Vagina (tissue), 2 donors: ENCODE measurements at regions not wholly inside any gene's neighbourhood (a gene's known extent, or its start where the extent isn't known, plus 50 kb on each side); places are given as distances from the start of the nearest gene placed in this dataset.

ENCODE experiments used
- DNase-seq, 2 donors: peaks; one replicate each; pipeline ENCODE4 v3.0.0-alpha.2; 2017; ENCODE audit errors: extremely low spot score in 2 of 2
- H3K27ac ChIP-seq: fragments of 200-600 bp; sonication (generic); one replicate; pipeline ENCODE4 v1.5.1; 2019
- H3K27me3 ChIP-seq: fragments of 200-600 bp; sonication (generic); one replicate; pipeline ENCODE4 v1.5.1; 2019
- H3K36me3 ChIP-seq, 2 donors: fragments of 200-600 bp; sonication (generic); one replicate each; pipeline ENCODE4 v1.5.1; 2017 to 2019
- H3K4me1 ChIP-seq: fragments of 200-600 bp; sonication (generic); one replicate; pipeline ENCODE4 v1.5.1; 2019
- H3K4me3 ChIP-seq, 2 donors: fragments of 200-600 bp; sonication (generic); 1 replicate in 1 of 2; 2 replicates in 1 of 2; pipeline ENCODE4 v1.5.1; 2016 to 2019
- H3K9me3 ChIP-seq: fragments of 200-600 bp; sonication (generic); one replicate; pipeline ENCODE4 v1.5.1; 2019
- CTCF ChIP-seq, 3 experiments: fragments of 450-650 bp in 2 of 3; fragments of 200-600 bp in 1 of 3; sonication (generic) in 1 of 3; IDR thresholded peaks; one replicate each; pipeline ENCODE4 v1.5.1; 2017 to 2019; ENCODE audit warnings: antibody characterized with exemption in 3 of 3, mild to moderate bottlenecking in 2 of 3, moderate library complexity in 2 of 3
- POLR2A ChIP-seq, 2 donors: fragments of 450-650 bp; IDR thresholded peaks; one replicate each; pipeline ENCODE4 v1.6.1; 2017; ENCODE audit warnings: antibody characterized with exemption in 2 of 2, mild to moderate bottlenecking in 2 of 2, moderate library complexity in 2 of 2
- POLR2AphosphoS5 ChIP-seq, 2 donors: sonication (generic); formaldehyde crosslinking; IDR thresholded peaks; one replicate each; pipeline ENCODE4 v1.9.0; 2017; ENCODE audit warnings: antibody characterized with exemption in 2 of 2, mild to moderate bottlenecking in 2 of 2, low read depth in 1 of 2; ENCODE audit not compliant: insufficient read depth in 1 of 2
- intact Hi-C: fragments of 100-400 bp; cut with DNase I; formaldehyde crosslinking; loops from one replicate; pipeline ENCODE4 v1.15.1; 2023

- TF ChIP-seq POLR2AphosphoS5 (IDR thresholded peaks at IDR 0.05; ENCODE audit: insufficient read depth in 1 of 2, low read depth in 1 of 2) (no peak), POLR2A (IDR thresholded peaks at IDR 0.05) (no peak), CTCF (IDR thresholded peaks at IDR 0.05) (no peak)
- H3K27ac ChIP-seq, result no peak overlapping the region
- no peaks in the 10 kb centered on the region for H3K9me3 ChIP-seq
- H3K4me3 ChIP-seq, result no peak overlapping the region
- no peaks in the 10 kb centered on the region for H3K27me3 ChIP-seq
- no peaks in the 10 kb centered on the region for H3K36me3 ChIP-seq
- intact Hi-C loops, result no loop called here
- no peak for DNase-seq
- no peaks in the 10 kb centered on the region for H3K4me1 ChIP-seq
These were observed 226.2 kb downstream of the AJAP1 start for GRCh38 chr1:4880626-4881025.

DNA sequence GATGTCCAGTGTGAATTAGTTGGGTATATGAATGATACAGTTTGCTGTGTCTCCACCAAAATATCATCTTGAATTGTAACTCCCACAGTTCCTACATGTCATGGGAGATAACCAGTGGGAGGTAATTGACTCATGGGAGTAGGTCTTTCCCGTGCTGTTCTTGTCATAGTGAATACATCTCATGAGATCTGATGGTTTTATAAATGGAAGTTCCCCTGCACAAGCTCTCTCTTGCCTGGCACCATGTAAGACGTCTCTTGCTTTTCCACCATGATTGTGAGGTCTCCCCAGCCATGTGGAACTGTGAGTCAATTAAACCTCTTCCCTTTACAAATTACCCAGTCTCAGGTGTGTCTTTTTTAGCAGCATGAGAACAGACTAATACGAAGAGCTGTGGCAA lies 223.0 kb downstream of the AJAP1 start:
- Histone ChIP-seq H3K36me3 (no peaks in the 10 kb centered on the region), H3K27me3 (no peaks in the 10 kb centered on the region), H3K4me3 (no peak overlapping the region), H3K4me1 (no peaks in the 10 kb centered on the region), H3K27ac (no peak overlapping the region), H3K9me3 (no peaks in the 10 kb centered on the region)
- no peak for DNase-seq
- intact Hi-C loops, result no loop called here
- TF ChIP-seq POLR2A (IDR thresholded peaks at IDR 0.05), result no peak
- no peak for TF ChIP-seq CTCF (IDR thresholded peaks at IDR 0.05)
- TF ChIP-seq POLR2AphosphoS5 (IDR thresholded peaks at IDR 0.05; ENCODE audit: insufficient read depth in 1 of 2, low read depth in 1 of 2), result no peak

DNA sequence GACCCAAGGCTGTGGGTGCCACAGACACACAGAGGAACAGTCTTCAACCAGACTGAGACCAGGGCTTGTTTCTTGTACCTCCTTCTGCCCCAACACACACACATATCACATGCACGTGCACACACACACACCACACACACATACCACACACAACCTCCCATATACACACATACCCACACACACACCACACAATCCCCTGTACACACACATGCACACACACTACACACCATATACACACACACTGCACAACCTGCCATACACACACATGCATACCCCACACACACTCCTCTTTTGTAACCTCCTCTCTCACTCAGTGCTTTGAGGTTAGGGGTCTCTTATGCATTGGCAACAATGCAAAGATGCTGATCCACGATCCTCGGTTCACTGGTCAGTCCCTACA lies 217.0 kb downstream of the AJAP1 start:
- Histone ChIP-seq H3K36me3 (no peaks in the 10 kb centered on the region), H3K4me3 (no peak overlapping the region), H3K27me3 (no peaks in the 10 kb centered on the region), H3K4me1 (no peaks in the 10 kb centered on the region), H3K9me3 (no peaks in the 10 kb centered on the region), H3K27ac (no peak overlapping the region)
- DNase-seq, result no peak
- TF ChIP-seq POLR2AphosphoS5 (IDR thresholded peaks at IDR 0.05; ENCODE audit: insufficient read depth in 1 of 2, low read depth in 1 of 2) (no peak), POLR2A (IDR thresholded peaks at IDR 0.05) (no peak), CTCF (IDR thresholded peaks at IDR 0.05) (no peak)
- intact Hi-C loops, result no loop called here

GRCh38 chr1:4868521-4868920 lies 214.1 kb downstream of the AJAP1 start:
- Histone ChIP-seq H3K4me3 (no peak overlapping the region), H3K27me3 (no peaks in the 10 kb centered on the region), H3K9me3 (no peaks in the 10 kb centered on the region), H3K36me3 (no peaks in the 10 kb centered on the region), H3K4me1 (no peaks in the 10 kb centered on the region), H3K27ac (no peak overlapping the region)
- intact Hi-C loops, result no loop called here
- DNase-seq, result no peak
- no peak for TF ChIP-seq POLR2AphosphoS5 (IDR thresholded peaks at IDR 0.05; ENCODE audit: insufficient read depth in 1 of 2, low read depth in 1 of 2)
- no peak for TF ChIP-seq POLR2A (IDR thresholded peaks at IDR 0.05)
- TF ChIP-seq CTCF (IDR thresholded peaks at IDR 0.05), result no peak

GRCh38 chr1:4856396-4856795 lies 202.0 kb downstream of the AJAP1 start:
- Histone ChIP-seq H3K36me3 (no peaks in the 10 kb centered on the region), H3K4me1 (no peaks in the 10 kb centered on the region), H3K27ac (no peak overlapping the region), H3K9me3 (no peaks in the 10 kb centered on the region), H3K4me3 (no peak overlapping the region), H3K27me3 (no peaks in the 10 kb centered on the region)
- no peak for TF ChIP-seq POLR2AphosphoS5 (IDR thresholded peaks at IDR 0.05; ENCODE audit: insufficient read depth in 1 of 2, low read depth in 1 of 2)
- TF ChIP-seq POLR2A (IDR thresholded peaks at IDR 0.05), result no peak
- no peak for TF ChIP-seq CTCF (IDR thresholded peaks at IDR 0.05)
- intact Hi-C loops, result no loop called here
- no peak for DNase-seq
